ENCODE measurements at regions not wholly inside any gene's neighbourhood (a gene's known extent, or its start where the extent isn't known, plus 50 kb on each side); places are given as distances from the start of the nearest gene placed in this dataset.
A peak's percentile ranks its signal among the peaks of the same experiment; 100 is the strongest.

GRCh38 chr12:69099201-69099837 lies 140.1 kb upstream of the CPSF6 start:
- H3K27me3 ChIP-seq (ENCODE audit: insufficient read depth, low read length) = no peaks in the 10 kb centered on the region; the same call in 1 of the 2 replicates
- Mint-ChIP-seq H3K9me3 (no peaks in the 10 kb centered on the region), H3K27ac (peak overlapping the region; percentile 5 to 64 (median 18); a peak in 5 of 7 replicates), H3K4me3 (no peak overlapping the region), H3K27me3 (ENCODE audit: low read depth) (no peaks in the 10 kb centered on the region), H3K4me1 (peaks cover 9 to 10% of the 10 kb centered on the region in 2 experiments), H3K36me3 (ENCODE audit: insufficient read depth in 1 of 3, low read depth in 3 of 3) (no peaks in the 10 kb centered on the region)
- H2BK20ac ChIP-seq (ENCODE audit: low read depth, low read length, poor library complexity, severe bottlenecking) = no peak overlapping the region
- no peaks in the 10 kb centered on the region for H3K9me3 ChIP-seq (ENCODE audit: control insufficient read depth, low read depth, low read length)
- H2BK5ac ChIP-seq (ENCODE audit: insufficient read length, low read length) = no peak overlapping the region
- no peak for TF ChIP-seq CTCF (conservative IDR thresholded peaks at IDR 0.05)
- H3K56ac ChIP-seq (ENCODE audit: insufficient read length, low read depth, low read length) = no peak overlapping the region
- H2BK12ac ChIP-seq (ENCODE audit: insufficient read length, low read depth, low read length) = no peak overlapping the region
- H3K14ac ChIP-seq (ENCODE audit: insufficient read depth, low read length) = no peak overlapping the region
- no peak overlapping the region for H3K18ac ChIP-seq (ENCODE audit: insufficient read length, low read depth, low read length)
- H2BK120ac ChIP-seq (ENCODE audit: low read depth, low read length, poor library complexity, severe bottlenecking) = no peak overlapping the region
- H4K91ac ChIP-seq (ENCODE audit: insufficient read length, low read depth, low read length) = no peak overlapping the region
- H2BK15ac ChIP-seq (ENCODE audit: low read depth, low read length) = no peak overlapping the region
- DNase-seq = peak; percentile 43
- H3K23ac ChIP-seq (ENCODE audit: insufficient read length, low read depth, low read length) = no peak overlapping the region
- H4K20me1 ChIP-seq (ENCODE audit: control insufficient read depth, insufficient read depth, insufficient read length) = no peaks in the 10 kb centered on the region
- no peak overlapping the region for H4K5ac ChIP-seq (ENCODE audit: insufficient read length, low read depth, low read length)
- H3K4ac ChIP-seq (ENCODE audit: low read depth, low read length) = no peak overlapping the region
- H3K23me2 ChIP-seq (ENCODE audit: insufficient read length, low read depth, low read length, poor library complexity, severe bottlenecking) = peaks cover 2% of the 10 kb centered on the region
- H4K8ac ChIP-seq (replicated peaks; ENCODE audit: insufficient read length, low read depth, low read length) = no peak overlapping the region
- no CpG with 5 or more reads among the region's 9 CpGs for WGBS (ENCODE audit: extremely low coverage, insufficient read length, low lambda C conversion rate)
- no peak overlapping the region for H3K27ac ChIP-seq (ENCODE audit: insufficient read length, low read depth, low read length)
- H3K4me1 ChIP-seq (ENCODE audit: insufficient read depth, low read length) = peaks cover 4% of the 10 kb centered on the region; the same call in 1 of the 2 replicates
- no peak overlapping the region for H3K4me2 ChIP-seq (ENCODE audit: insufficient read depth, insufficient read length, low read length)
- H3K79me2 ChIP-seq (ENCODE audit: insufficient read depth, low read length) = no peaks in the 10 kb centered on the region
- H2AK5ac ChIP-seq (ENCODE audit: insufficient read length, low read length) = no peak overlapping the region
- H3T11ph ChIP-seq (ENCODE audit: low read length) = no peak overlapping the region
- no peak overlapping the region for H2AFZ ChIP-seq (ENCODE audit: low read length)
- H3K79me1 ChIP-seq (ENCODE audit: insufficient read depth, low read depth, low read length, poor library complexity, severe bottlenecking) = no peaks in the 10 kb centered on the region
- H3K9ac ChIP-seq (ENCODE audit: extremely low read depth, insufficient read length, low read length) = no peak overlapping the region
